ENCODE measurements at regions not wholly inside any gene's neighbourhood (a gene's known extent, or its start where the extent isn't known, plus 50 kb on each side); places are given as distances from the start of the nearest gene placed in this dataset.

DNA sequence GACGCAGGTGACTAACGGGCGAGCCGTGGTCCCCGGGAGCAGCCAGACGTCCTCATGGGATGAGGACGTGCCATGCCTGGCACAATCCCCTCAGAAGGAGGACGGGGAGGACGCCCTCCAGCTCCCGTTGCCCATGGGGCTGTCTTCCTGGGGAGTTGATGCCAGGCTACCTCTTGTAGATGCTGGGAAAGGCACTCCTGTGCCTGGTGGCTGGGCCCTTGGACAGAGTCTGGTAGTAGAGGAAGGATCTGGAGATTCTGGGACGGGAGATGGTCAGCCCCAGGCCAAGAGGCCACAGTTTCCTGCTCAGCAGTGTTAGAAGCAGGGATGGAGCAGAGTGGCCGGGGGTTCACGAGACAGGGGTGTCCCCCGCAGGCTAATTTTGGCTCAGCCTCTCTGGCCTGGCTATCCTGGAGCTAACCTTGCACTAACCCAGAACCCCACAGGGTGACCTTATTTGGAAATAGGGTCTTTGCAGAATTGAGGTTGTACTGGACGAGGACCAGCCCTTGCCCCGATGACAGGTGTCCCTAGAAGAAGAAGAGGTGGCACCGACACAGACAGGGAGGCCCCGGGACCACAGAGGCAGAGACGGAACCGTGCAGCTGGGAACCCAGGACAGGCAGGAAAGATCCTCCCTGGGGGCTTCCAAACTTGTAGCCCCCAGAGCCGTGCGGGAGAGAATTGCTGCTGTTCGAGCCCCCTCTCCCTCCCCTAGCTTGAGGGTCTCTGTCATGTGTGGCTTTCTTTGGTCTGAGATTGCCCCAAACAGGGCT is 50.1 kb upstream of the ADRA2C start:
- DNase-seq (ENCODE audit: insufficient read length, low spot score) = no peak

DNA sequence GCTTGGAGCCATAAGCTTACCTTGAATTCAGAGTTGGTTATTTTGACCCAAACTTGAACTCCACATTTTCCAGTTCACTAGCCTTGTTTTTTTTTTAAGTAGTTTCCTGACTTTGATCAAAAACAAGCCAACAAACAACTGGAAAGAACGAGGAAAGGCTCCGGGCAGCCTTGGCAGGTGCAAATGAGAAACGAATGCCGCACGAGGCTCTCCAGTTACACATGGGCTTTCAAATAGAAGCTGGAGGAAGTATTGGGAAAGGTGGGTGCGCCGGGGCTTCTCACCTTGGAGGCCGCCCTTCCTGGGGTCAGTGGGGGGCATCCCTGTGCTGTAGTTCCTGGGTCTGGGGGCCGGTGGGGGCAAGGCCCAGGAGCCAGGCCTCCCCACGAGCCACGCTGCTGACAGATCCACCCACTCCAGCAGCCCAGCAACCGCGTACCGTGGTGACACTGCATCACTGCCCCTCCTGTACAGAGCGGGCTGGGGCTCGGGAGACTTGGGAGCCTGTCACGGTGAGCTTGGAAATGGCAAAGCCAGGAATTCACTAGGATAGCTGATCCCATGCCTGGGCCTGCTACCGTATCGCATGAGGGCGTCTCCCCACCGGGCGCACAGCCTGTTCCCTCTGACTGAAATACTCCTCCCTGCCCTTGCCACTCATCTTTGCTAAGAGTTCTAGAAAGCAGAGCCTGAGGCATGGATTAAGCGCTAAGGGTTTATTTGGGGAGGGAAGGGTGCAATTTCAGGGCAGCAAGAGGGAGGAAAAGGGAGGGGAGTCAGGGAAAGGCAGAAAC is 50.9 kb upstream of the ADRA2C start:
- no peak for TF ChIP-seq POLR2A (IDR thresholded peaks at IDR 0.05; ENCODE audit: low read depth, low read length)
- TF ChIP-seq POU2F2 (IDR thresholded peaks at IDR 0.05; ENCODE audit: low read depth, low read length) = no peak
- no peak for TF ChIP-seq POLR2AphosphoS5 (IDR thresholded peaks at IDR 0.05; ENCODE audit: low read depth, low read length)
- no peak for TF ChIP-seq TAF1 (IDR thresholded peaks at IDR 0.05; ENCODE audit: low read depth, low read length)
- no peak for TF ChIP-seq PAX5 (IDR thresholded peaks at IDR 0.05; ENCODE audit: insufficient read depth, low read length, severe bottlenecking)
- no peak for FAIRE-seq
- no peak for DNase-seq (ENCODE audit: insufficient read length, low spot score)

More for the DNA sequence above, 50.1 kb upstream of the ADRA2C start:
- no peak for TF ChIP-seq SPI1 (IDR thresholded peaks at IDR 0.05; ENCODE audit: low read depth, low read length)
- FAIRE-seq = no peak

DNA sequence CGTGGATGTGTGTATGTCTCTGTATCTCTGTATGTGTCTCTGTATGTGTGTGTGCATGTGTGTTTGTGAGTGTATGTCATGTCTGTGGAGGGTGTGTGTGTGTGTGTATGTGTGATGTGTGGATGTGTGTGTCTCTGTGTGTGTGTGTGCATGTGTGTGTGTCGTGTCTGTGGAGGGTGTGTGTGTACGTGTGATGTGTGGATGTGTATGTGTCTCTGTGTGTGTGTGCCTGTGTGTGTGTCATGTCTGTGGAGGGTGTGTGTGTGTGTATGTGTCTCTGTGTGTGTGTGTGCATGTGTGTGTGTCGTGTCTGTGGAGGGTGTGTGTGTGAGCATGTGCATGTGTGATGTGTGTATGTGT is 51.6 kb upstream of the ADRA2C start:
- DNase-seq (ENCODE audit: insufficient read length, low spot score) (no peak), FAIRE-seq (peak; percentile 56)
- TF ChIP-seq TAF1 (IDR thresholded peaks at IDR 0.05; ENCODE audit: low read depth, low read length) (no peak), POLR2A (IDR thresholded peaks at IDR 0.05; ENCODE audit: low read depth, low read length) (no peak), PAX5 (IDR thresholded peaks at IDR 0.05; ENCODE audit: insufficient read depth, low read length, severe bottlenecking) (no peak), SPI1 (IDR thresholded peaks at IDR 0.05; ENCODE audit: low read depth, low read length) (no peak), POLR2AphosphoS5 (IDR thresholded peaks at IDR 0.05; ENCODE audit: low read depth, low read length) (no peak), POU2F2 (IDR thresholded peaks at IDR 0.05; ENCODE audit: low read depth, low read length) (no peak)

DNA sequence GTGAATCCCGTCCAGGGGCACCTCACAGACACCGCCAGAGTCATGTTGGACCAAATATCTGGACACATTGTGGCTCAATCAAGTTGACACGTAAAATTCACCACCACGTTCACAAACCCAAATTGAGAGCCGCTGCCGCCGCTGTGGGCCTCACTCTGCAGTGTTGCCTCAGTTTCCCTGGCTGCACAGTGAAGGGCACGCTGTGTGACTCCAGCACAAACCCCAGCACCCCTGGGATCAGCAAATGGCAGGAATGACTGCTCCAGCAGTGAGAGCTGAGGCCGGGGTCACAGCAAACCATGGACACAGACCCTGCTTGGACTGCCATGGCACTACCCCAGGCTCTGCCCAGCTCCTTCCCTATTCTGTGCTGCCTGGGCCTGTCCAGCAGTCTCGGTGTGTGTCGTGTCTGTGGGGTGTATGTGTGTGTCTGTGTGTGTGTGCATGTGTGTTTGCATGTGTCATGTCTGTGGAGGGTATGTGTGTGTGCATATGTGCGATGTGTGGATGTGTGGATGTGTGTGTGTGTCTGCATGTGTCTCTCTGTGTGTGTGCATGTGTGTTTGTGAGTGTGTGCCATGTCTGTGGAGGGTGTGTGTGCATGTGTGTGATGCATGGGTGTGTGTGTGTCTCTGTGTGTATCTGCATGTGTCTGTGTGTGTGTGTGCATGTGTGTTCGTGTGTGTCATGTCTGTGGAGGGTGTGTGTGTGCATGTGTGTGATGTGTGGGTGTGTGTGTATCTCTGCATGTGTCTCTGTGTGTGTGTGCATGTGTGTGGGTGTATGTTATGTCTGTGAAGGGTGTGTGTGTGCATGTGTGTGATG is 52.2 kb upstream of the ADRA2C start:
- TF ChIP-seq TAF1 (IDR thresholded peaks at IDR 0.05; ENCODE audit: low read depth, low read length) (no peak), POLR2AphosphoS5 (IDR thresholded peaks at IDR 0.05; ENCODE audit: low read depth, low read length) (no peak), PAX5 (IDR thresholded peaks at IDR 0.05; ENCODE audit: insufficient read depth, low read length, severe bottlenecking) (no peak), POLR2A (IDR thresholded peaks at IDR 0.05; ENCODE audit: low read depth, low read length) (no peak), POU2F2 (IDR thresholded peaks at IDR 0.05; ENCODE audit: low read depth, low read length) (no peak), SPI1 (IDR thresholded peaks at IDR 0.05; ENCODE audit: low read depth, low read length) (no peak)
- no peak for FAIRE-seq

DNA sequence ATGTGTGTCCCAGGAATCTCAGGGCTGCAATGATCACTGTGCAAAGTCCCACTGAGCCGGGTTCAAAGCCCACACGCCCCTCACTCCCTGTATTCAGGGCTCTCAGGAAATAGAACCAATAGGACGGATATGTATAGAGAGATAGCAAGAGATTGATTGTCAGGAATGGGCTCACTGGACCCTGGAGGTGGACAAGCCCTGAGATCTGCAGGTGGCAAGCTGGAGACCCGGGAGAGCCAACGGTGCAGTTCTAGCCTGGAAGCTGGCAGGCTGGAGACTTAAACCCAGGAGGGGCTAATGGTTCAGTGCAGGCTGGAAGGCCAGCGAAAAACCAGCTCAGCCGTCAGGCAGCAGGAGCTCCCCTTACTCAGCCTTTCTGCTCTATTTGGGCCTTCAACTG is 52.8 kb upstream of the ADRA2C start:
- DNase-seq (ENCODE audit: insufficient read length, low spot score) = no peak
- no peak for FAIRE-seq
- no peak for TF ChIP-seq POU2F2 (IDR thresholded peaks at IDR 0.05; ENCODE audit: low read depth, low read length)
- TF ChIP-seq POLR2A (IDR thresholded peaks at IDR 0.05; ENCODE audit: low read depth, low read length) = no peak
- no peak for TF ChIP-seq SPI1 (IDR thresholded peaks at IDR 0.05; ENCODE audit: low read depth, low read length)
- no peak for TF ChIP-seq POLR2AphosphoS5 (IDR thresholded peaks at IDR 0.05; ENCODE audit: low read depth, low read length)
- TF ChIP-seq PAX5 (IDR thresholded peaks at IDR 0.05; ENCODE audit: insufficient read depth, low read length, severe bottlenecking) = no peak
- TF ChIP-seq TAF1 (IDR thresholded peaks at IDR 0.05; ENCODE audit: low read depth, low read length) = no peak

More for the DNA sequence above, 52.2 kb upstream of the ADRA2C start:
- no peak for DNase-seq (ENCODE audit: insufficient read length, low spot score)

GRCh38 chr4:3712936-3713335 is 53.2 kb upstream of the ADRA2C start:
- FAIRE-seq (no peak), DNase-seq (ENCODE audit: insufficient read length, low spot score) (no peak)
- TF ChIP-seq PAX5 (IDR thresholded peaks at IDR 0.05; ENCODE audit: insufficient read depth, low read length, severe bottlenecking) = no peak

GRCh38 chr4:3712112-3712805 is 53.9 kb upstream of the ADRA2C start:
- TF ChIP-seq TAF1 (IDR thresholded peaks at IDR 0.05; ENCODE audit: low read depth, low read length) (no peak), POLR2A (IDR thresholded peaks at IDR 0.05; ENCODE audit: low read depth, low read length) (no peak), POLR2AphosphoS5 (IDR thresholded peaks at IDR 0.05; ENCODE audit: low read depth, low read length) (no peak), POU2F2 (IDR thresholded peaks at IDR 0.05; ENCODE audit: low read depth, low read length) (no peak), PAX5 (IDR thresholded peaks at IDR 0.05; ENCODE audit: insufficient read depth, low read length, severe bottlenecking) (no peak), SPI1 (IDR thresholded peaks at IDR 0.05; ENCODE audit: low read depth, low read length) (no peak)
- DNase-seq (ENCODE audit: insufficient read length, low spot score) (no peak), FAIRE-seq (no peak)

GRCh38 chr4:3711183-3712111 is 54.7 kb upstream of the ADRA2C start:
- FAIRE-seq (no peak), DNase-seq (ENCODE audit: insufficient read length, low spot score) (no peak)
- TF ChIP-seq SPI1 (IDR thresholded peaks at IDR 0.05; ENCODE audit: low read depth, low read length) (no peak), POLR2AphosphoS5 (IDR thresholded peaks at IDR 0.05; ENCODE audit: low read depth, low read length) (no peak), PAX5 (IDR thresholded peaks at IDR 0.05; ENCODE audit: insufficient read depth, low read length, severe bottlenecking) (no peak), TAF1 (IDR thresholded peaks at IDR 0.05; ENCODE audit: low read depth, low read length) (no peak), POLR2A (IDR thresholded peaks at IDR 0.05; ENCODE audit: low read depth, low read length) (no peak), POU2F2 (IDR thresholded peaks at IDR 0.05; ENCODE audit: low read depth, low read length) (no peak)

All from GM12891 (cell line).